GM12878 (cell line): ENCODE measurements at regions not wholly inside any gene's neighbourhood (a gene's known extent, or its start where the extent isn't known, plus 50 kb on each side); places are given as distances from the start of the nearest gene placed in this dataset.

Experiments used
- ATAC-seq: fragments of 200-7000 bp; cut with Tn5 transposase; 3 replicates; pipeline ENCODE4 v1.9.1; 2020; ENCODE audit warnings: mild to moderate bottlenecking, moderate library complexity
- BruUV-seq: library from RNA; stranded (reverse); fragments of 400-500 nt; replicated peaks from 2 replicates; lab custom pipeline; 2021; lab: Mats Ljungman, UMichigan
- CTCF ChIA-PET: fragments of 300-600 bp; sonication (Branson Sonifier 250); formaldehyde crosslinking; extraction: SDS; loops from one replicate; lab custom pipeline; 2021; ENCODE audit warnings: inconsistent platforms; lab: Yijun Ruan, JAX
- POLR2A ChIA-PET: fragments of 350-600 bp; formaldehyde crosslinking; extraction: SDS; loops from one replicate; lab custom pipeline; 2021; ENCODE audit warnings: inconsistent platforms; lab: Charles Lee
- RAD21 ChIA-PET: fragments of 300-600 bp; sonication (Branson Sonifier 250); formaldehyde crosslinking; loops from one replicate; lab custom pipeline; 2023; ENCODE audit warnings: antibody characterized with exemption; ENCODE audit not compliant: unreplicated experiment; lab: Charles Lee
- SMC1A ChIA-PET: fragments of 300-600 bp; sonication (Branson Sonifier 250); formaldehyde crosslinking; loops from one replicate; lab custom pipeline; 2023; ENCODE audit not compliant: unreplicated experiment, uncharacterized antibody; lab: Charles Lee
- DNase-seq: peaks from one replicate; pipeline ENCODE4 v3.0.0-alpha.2; 2011; ENCODE audit warnings: low read depth, low spot score
- FAIRE-seq: peaks from 3 replicates; lab custom pipeline; 2011; peaks lifted over from hg19 to GRCh38; lab: Jason Lieb, UNC
- H2AFZ ChIP-seq: 2 replicates; pipeline ENCODE4 v1.6.0; 2011; ENCODE audit warnings: low read depth, low read length, control low read depth; ENCODE audit not compliant: control insufficient read depth
- H3K27ac ChIP-seq: 2 replicates; pipeline ENCODE4 v1.5.1; 2011; ENCODE audit warnings: control low read depth; ENCODE audit not compliant: control insufficient read depth, insufficient read depth
- H3K27me3 ChIP-seq, 2 experiments: replicated peaks in 1 of 2; 2 replicates each; pipeline versions ENCODE4 v1.6.0 to v1.6.1; 2011; ENCODE audit warnings: low read length in 1 of 2; ENCODE audit not compliant: control insufficient read depth in 2 of 2, insufficient read depth in 2 of 2
- H3K36me3 ChIP-seq, 2 experiments: 2 replicates each; pipeline ENCODE4 v1.5.1; 2011; ENCODE audit warnings: low read length in 1 of 2; ENCODE audit not compliant: control insufficient read depth in 2 of 2, insufficient read depth in 2 of 2
- H3K4me1 ChIP-seq: 2 replicates; pipeline ENCODE4 v1.6.1; 2011; ENCODE audit warnings: mild to moderate bottlenecking, low read length, moderate library complexity, mixed read lengths; ENCODE audit not compliant: control insufficient read depth, insufficient read depth
- H3K4me2 ChIP-seq: 2 replicates; pipeline ENCODE4 v1.6.0; 2011; ENCODE audit warnings: control low read depth; ENCODE audit not compliant: control insufficient read depth, insufficient read depth
- H3K4me3 ChIP-seq: fragments of 200-600 bp; sonication (generic); 2 replicates; pipeline ENCODE4 v1.5.1; 2016
- H3K79me2 ChIP-seq: 2 replicates; pipeline ENCODE4 v1.6.0; 2011; ENCODE audit warnings: low read length; ENCODE audit not compliant: control insufficient read depth, insufficient read depth
- H3K9ac ChIP-seq: 2 replicates; pipeline ENCODE4 v1.8.0; 2011; ENCODE audit warnings: low read length, control low read depth, mixed read lengths; ENCODE audit not compliant: control insufficient read depth, insufficient read depth
- H3K9me3 ChIP-seq: replicated peaks from 3 replicates; pipeline ENCODE4 v1.5.1; 2011; ENCODE audit warnings: mild to moderate bottlenecking, low read length; ENCODE audit not compliant: control insufficient read depth, insufficient read depth
- H4K20me1 ChIP-seq: 2 replicates; pipeline ENCODE4 v1.6.0; 2011; ENCODE audit not compliant: control insufficient read depth, insufficient read depth
- POU2F2 ChIP-seq: IDR thresholded peaks from 3 replicates; pipeline ENCODE4 v1.6.1; 2011; ENCODE audit warnings: low read depth, mild to moderate bottlenecking, low read length, borderline replicate concordance
- RCOR1 ChIP-seq: conservative IDR thresholded peaks from 2 replicates; pipeline ENCODE4 v1.6.1; 2012; ENCODE audit warnings: low read depth, low read length, improper control_type of control experiment
- SMAD1 ChIP-seq: fragments of 450-650 bp; IDR thresholded peaks from 2 replicates; pipeline ENCODE4 v1.6.1; 2018; ENCODE audit warnings: mild to moderate bottlenecking, low read depth; ENCODE audit not compliant: partially characterized antibody
- WGBS: methylation state at CpG from one replicate; pipeline ENCODE4 v1.1.6; 2016; ENCODE audit warnings: low lambda C conversion rate; ENCODE audit not compliant: insufficient replicate concordance, insufficient coverage; ENCODE audit errors: missing lambda C conversion rate; 5-methylcytosine and 5-hydroxymethylcytosine counted together
- in situ Hi-C: fragments of 300-500 bp; cut with MboI; formaldehyde crosslinking; loops from 9 replicates; pipeline ENCODE4 v1.14.3; 2018; ENCODE audit warnings: mixed read lengths
- intact Hi-C: fragments of 100-400 bp; cut with micrococcal nuclease; formaldehyde crosslinking; loops from one replicate; pipeline ENCODE4 v1.14.2; 2022; ENCODE audit not compliant: unreplicated experiment
- TF ChIP-seq, protein P1 (sequence below): fragments of 150-350 bp; IDR thresholded peaks from 2 replicates; pipeline ENCODE4 v1.6.1; 2016; ENCODE audit warnings: low read depth, low read length

DNA sequence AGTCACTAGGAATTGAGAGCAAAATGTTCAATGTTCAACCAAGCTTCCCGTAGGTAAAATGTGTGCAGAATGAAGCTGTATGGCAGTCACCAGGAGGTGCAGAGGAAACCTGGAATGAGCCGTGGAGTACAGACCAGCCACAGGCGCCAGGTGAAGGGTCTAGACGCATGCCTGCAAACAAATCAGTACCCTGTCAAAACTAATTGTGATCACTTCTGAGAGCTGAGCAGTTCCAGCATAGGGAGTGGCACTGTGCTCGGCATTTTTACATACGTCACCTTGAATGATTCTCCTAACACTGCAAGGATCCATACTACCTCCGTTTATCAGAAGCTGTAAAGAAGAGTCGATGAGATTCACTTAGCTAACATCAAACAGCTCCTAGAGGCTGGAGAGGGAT lies 346.1 kb upstream of the ID2 start:
- intact Hi-C loops (no loop called here), in situ Hi-C loops (no loop called here)
- Histone ChIP-seq H2AFZ (no peak overlapping the region), H3K4me3 (no peak overlapping the region), H3K9ac (no peak overlapping the region), H3K4me1 (no peaks in the 10 kb centered on the region), H4K20me1 (no peaks in the 10 kb centered on the region), H3K4me2 (no peak overlapping the region), H3K9me3 (peaks cover 3% of the 10 kb centered on the region; the same call in 2 of the 3 replicates), H3K36me3 (no peaks in the 10 kb centered on the region), H3K27ac (no peak overlapping the region), H3K27me3 (no peaks in the 10 kb centered on the region), H3K79me2 (no peaks in the 10 kb centered on the region)
- no TSS peak for BruUV-seq
- CTCF ChIA-PET = no interaction called here
- DNase-seq = no peak
- POLR2A ChIA-PET = interaction anchor here (1.2 kb wide), 1 partner anchor 13 kb away, joined by 3 read pairs; no protein-coding TSS in a partner anchor
- ATAC-seq = no peak
- no peak for FAIRE-seq
- 84% methylated on average over 8 of the region's 8 CpGs for WGBS
- SMC1A ChIA-PET = interaction anchor here (1.0 to 3.5 kb wide), 6 partner anchors 9 to 45 kb away, joined by 3 to 21 read pairs (median 4); no protein-coding TSS in a partner anchor
- TF ChIP-seq SMAD1 (no peak), RCOR1 (no peak), POU2F2 (no peak)
- TF ChIP-seq, protein P1, sequence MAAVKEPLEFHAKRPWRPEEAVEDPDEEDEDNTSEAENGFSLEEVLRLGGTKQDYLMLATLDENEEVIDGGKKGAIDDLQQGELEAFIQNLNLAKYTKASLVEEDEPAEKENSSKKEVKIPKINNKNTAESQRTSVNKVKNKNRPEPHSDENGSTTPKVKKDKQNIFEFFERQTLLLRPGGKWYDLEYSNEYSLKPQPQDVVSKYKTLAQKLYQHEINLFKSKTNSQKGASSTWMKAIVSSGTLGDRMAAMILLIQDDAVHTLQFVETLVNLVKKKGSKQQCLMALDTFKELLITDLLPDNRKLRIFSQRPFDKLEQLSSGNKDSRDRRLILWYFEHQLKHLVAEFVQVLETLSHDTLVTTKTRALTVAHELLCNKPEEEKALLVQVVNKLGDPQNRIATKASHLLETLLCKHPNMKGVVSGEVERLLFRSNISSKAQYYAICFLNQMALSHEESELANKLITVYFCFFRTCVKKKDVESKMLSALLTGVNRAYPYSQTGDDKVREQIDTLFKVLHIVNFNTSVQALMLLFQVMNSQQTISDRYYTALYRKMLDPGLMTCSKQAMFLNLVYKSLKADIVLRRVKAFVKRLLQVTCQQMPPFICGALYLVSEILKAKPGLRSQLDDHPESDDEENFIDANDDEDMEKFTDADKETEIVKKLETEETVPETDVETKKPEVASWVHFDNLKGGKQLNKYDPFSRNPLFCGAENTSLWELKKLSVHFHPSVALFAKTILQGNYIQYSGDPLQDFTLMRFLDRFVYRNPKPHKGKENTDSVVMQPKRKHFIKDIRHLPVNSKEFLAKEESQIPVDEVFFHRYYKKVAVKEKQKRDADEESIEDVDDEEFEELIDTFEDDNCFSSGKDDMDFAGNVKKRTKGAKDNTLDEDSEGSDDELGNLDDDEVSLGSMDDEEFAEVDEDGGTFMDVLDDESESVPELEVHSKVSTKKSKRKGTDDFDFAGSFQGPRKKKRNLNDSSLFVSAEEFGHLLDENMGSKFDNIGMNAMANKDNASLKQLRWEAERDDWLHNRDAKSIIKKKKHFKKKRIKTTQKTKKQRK = no peak
- RAD21 ChIA-PET = no interaction called here
